ENCODE measurements at regions not wholly inside any gene's neighbourhood (a gene's known extent, or its start where the extent isn't known, plus 50 kb on each side); places are given as distances from the start of the nearest gene placed in this dataset.
"Not testable (repeated sequence)": the region's sequence is repeated elsewhere in the genome, so short reads cannot be mapped to it uniquely, and the experiment has no call there.

DNA sequence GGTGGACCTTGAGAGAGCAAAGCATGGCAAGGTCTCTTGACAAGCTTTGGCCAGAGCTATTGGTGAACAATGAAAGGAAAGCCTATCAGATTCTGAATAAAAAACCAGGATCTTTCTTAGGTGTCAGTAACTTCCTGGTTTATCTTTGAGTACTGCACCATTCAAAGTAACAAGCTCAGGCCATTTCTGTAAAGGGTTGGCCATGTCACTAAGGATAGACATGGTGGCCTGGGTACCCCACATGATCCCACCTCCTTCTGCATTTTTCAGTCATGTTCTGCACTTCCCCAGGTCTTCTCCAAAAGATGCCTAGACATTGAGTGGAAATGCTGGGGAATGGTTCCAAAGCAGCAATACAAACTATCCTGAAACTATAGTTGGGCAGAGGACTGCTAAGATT lies 242.0 kb downstream of the ARHGAP12 start:
- no peak for DNase-seq (ENCODE audit: low read depth)

DNA sequence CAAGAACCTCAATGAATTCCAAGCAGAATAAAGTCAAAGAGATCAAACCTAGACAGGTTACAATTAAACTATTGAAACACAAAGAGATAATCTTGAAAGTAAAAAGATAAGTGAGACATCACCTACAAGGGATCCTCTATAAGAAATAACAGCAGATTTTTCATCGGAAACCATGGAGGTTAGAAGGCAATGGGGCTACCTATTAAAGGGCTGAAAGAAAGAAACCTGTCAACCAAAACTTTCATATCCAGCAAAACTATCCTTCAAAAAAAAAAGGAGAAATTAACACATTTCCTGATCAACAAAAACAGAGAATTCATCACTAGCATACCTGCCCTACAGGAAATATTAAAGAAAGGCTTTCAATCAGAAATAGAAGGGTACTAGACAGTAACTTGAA lies 244.9 kb downstream of the ARHGAP12 start:
- no peak for DNase-seq (ENCODE audit: low read depth)

DNA sequence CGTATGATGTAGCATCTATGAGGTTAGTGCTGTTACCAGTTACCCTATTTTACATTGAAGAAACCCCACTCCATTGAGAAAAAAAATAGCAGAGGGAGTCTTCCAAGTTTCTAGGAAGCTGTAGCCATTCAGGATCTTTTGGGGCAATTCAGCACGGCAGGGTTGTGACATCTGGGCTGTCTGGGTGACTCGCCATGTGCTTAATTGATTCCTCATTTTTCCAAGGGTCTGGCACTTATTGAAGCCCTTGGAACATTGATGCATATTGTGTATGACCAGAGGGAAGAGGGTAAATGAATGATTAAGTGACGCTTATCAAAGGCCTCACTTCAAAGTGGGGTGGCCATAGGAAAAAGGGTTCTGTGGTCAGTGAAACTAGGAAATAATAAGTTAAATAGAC lies 248.7 kb downstream of the ARHGAP12 start:
- no peak for DNase-seq (ENCODE audit: low read depth)

DNA sequence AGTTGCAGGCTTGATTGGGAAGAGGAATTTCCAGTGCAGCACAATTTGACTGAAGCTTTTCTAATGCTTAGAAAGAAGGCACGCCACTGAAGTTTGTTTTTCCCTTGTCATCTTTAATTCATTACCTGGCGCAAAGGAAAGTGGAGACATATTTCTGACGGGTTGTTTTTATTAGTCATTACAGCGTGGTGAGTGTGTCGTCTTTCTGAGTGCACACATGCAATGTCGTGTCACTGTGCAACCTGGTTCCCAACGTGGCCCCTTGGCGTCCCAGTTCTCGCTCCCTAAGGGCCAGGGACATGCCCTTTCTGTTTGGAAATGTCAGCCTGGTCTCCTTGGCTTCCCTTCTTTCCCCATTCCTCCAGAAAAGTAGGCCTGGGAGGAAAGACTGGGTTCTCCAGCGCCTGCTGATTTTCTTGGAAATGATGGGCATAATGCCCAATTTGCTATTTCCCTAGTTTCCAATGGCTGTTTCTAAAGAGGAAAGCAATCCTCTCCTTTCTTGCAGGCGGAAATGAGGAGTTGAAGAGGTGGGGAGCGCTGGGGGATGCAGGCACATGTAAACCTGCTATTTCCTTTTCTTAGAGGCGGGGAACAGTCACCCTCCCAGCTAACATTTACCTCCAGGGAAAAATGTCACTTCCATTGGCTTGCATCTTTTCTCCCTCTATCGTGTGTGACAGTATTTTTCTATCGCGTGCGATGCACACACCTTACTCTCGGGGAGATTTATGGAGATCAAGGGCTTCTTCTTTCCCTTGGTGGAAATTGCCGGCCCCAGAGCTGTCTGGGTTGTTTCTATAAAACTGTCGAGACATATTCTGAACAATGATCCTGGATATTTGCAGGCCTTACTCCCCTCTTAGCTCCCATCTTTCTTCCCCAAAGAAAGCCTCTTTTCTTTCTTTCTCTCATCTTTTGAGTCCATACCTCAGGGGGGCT lies 249.8 kb downstream of the ARHGAP12 start:
- no peak for DNase-seq (ENCODE audit: low read depth)

DNA sequence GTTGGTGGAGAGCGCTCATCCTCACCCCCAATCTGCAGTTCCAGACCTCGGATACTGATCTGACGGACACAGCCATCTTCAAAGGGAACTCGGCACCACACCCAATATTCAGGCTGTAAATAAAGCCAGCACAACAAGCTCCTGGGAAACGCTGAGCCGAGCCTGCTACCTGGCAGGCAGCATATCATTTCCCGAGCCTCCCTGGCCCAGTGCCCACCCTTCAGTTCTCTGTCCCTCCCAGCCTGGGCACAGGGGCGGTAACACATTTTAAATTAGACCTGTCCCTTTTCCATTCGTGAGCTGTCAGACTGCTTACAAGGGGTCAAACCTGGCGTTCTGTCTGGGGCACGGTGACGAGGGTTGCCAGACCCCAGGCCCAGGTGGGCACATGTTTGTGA lies 250.5 kb downstream of the ARHGAP12 start:
- no peak for DNase-seq (ENCODE audit: low read depth)

DNA sequence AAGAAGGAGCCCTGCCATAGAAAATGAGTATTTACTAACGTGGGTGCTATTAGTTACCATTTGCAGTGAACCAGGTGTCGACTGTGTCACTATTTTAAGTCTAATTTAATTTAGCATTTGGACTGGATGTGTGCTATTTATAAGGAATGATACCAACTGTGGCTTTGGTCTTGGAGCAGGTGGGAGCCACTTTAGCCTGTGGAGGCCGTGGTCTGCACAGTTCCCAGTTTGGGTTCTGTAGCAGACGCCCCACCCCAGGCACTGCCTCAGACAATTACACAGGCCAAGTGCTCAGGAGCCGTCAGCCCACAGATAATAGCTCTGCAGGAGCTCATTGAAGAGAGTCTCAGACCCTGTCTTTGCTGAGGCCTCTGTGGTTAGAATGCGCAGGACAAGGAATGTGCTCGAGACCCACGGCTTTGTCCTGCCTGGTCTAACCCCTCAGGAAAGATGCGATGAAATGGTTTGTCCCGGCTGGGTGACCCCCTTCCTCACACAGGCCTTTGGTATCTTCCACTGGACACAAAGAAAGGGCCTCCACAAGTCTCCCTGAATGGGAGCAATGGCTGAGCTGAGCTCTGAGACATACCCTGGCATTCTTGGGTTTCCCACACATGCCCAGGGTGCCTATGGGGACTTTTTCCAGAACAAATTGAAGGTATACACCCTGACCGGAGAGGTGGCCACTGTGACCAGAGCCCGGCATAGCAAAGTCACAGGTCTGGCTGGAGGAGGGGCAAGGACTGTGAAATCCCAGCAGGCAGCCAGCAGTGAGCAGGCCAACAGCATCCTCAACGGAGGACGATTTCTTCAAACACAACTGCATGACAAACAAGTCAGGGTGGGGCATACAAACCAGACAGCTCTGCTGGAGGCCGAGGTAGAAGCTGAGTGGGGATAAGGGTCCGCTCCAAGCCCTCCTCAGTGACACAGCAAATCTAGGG lies 251.2 kb downstream of the ARHGAP12 start:
- no peak for DNase-seq (ENCODE audit: low read depth)

DNA sequence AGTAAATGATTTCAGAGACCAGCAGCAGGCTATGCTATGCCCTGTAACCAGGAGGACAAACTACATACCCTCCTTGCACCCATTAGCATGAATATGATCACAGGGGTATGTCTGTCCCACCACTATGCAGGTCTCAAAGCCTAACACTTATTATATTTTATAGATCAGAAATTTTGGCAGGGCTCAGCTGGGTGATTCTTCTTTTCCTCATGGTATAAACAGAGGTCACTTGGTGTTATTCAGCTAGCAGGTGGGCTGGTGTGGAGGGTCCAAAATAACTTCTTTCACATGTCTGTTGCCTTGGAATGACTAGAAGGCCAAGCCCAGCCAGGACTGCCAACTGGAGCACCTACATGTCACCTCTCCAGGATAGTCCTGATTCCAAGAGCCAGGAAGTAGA lies 252.9 kb downstream of the ARHGAP12 start:
- DNase-seq (ENCODE audit: low read depth), result no peak

DNA sequence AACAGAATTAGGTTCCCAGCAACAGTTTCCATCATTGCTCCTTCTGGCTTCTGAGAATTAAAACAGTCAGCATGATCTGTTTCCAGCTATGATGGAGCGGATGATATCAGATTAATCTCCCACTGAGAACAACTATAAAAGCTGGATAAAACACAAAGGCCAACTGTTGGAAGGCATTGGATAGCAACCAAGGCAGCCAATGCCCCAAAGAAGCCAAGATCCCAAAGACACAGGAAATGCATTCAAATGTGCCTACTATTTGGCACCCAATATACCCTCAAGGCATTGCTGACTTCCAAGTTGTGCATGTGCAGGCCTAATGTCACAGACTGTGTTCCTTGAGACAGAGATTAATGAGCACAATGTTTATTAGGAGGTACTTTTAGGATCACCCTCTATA lies 259.3 kb downstream of the ARHGAP12 start:
- DNase-seq (ENCODE audit: low read depth), result no peak

DNA sequence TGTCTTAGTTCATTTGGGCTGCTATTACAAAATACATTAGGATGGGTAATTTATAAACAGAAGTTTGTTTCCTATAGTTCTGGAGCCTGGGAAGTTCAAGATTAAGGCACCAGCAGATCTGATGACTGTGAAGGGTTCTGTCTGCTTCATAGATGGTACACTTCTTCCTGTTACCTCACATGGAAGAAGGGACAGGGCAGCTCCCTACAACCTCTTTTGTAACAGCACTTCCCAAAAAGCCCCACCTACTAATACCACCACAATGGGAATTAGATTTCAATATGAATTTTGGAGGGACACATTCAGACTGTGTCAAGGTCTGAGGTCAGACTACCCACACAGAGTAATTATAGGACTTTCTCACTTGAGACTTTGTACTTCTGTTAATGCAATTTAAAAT lies 260.3 kb downstream of the ARHGAP12 start:
- no peak for DNase-seq (ENCODE audit: low read depth)

DNA sequence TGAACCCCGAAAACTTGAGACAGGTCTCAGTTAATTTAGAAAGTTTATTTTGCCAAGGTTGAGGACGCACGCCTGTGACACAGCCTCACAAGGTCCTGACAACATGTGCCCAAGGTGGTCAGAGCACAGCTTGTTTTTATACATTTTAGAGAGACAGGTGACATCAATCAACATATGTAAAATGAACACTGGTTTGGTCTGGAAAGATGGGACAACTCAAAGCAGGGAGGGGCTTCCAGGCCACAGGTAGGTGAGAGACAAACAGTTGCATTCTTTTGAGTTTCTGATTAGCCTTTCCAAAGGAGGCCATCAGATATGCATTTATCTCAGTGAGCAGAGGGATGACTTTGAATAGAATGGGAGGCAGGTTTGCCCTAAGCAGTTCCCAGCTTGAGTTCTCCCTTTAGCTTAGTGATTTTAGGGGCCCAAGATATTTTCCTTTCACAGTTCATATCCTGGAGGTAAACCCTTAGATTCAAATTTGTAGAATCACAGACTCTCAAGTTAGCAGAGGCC lies 262.8 kb downstream of the ARHGAP12 start:
- DNase-seq (ENCODE audit: low read depth), result not testable (repeated sequence)

DNA sequence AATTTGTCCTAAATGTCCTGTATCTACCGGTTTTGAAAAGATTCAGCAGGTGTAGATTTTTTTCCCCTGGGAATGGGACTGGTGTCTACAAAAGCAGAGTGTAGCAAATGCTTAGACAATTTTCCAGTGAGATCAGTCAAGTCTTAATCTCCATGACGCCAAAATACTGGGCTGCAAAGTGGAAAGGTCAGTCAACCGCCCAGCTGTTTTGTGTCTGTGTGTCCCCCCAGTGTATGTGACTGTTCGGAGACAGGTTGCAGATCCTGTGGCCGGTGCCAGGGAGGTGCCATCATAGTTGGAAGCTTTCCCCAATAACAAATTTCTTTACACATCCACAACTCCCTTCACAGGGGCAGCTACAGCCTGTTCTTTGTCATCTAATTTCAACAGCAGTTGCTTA lies 263.8 kb downstream of the ARHGAP12 start:
- no peak for DNase-seq (ENCODE audit: low read depth)

DNA sequence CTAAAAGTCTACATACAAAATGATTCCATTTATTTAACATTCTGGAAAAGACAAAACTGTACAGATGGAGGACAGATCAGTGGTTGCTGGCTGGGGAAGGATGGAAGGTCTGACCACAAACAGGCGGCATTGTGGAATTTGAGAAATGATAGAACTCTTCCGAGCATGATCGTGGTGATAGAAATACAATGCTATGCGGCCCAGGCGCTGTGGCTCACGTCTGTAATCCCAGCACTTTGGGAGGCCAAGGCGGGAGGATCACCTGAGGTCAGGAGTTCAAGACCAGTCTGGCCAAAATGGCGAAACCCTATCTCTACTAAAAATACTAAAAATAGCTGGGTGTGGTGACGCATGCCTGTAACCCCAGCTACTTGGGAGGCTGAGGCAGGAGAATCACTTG lies 264.6 kb downstream of the ARHGAP12 start:
- DNase-seq (ENCODE audit: low read depth), result not testable (repeated sequence)

DNA sequence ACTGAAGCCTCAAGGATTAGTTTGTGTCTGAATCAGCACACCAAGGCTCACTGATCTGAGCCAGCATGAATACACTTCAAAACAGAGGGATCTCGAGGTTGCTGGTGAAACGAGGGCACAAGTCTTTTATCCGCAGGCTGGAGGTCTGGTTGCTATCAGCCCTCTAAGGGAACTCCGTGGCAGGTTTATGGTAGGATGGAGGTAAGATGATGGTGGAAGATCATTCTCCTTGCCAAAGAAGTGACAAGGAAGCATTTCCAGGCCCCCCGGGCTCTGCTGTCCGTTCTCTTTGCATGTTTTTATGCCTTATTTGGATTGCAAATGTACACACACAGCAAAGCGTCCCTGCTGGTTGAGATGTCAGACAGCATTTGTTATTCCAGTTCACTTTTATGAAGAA lies 268.3 kb downstream of the ARHGAP12 start:
- no peak for DNase-seq (ENCODE audit: low read depth)

DNA sequence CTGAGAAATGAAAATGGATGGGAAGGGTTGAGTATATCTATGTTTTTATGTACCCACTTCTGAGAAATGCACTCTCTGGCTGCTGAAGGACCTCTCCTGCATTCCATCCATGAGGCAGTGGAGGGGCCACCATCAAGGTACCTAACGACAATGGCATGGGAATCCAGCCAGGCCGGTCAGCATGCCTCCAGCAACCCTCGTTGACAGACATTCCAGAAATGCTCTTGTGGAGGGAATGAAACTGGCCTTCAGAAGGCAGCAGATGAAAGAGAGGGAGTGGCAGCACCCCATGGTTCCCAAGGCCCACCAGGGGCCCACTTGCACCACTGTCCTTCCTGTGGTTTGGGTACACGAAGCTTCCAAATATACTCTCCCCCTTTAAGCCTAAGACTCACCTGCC lies 269.0 kb downstream of the ARHGAP12 start:
- no peak for DNase-seq (ENCODE audit: low read depth)

DNA sequence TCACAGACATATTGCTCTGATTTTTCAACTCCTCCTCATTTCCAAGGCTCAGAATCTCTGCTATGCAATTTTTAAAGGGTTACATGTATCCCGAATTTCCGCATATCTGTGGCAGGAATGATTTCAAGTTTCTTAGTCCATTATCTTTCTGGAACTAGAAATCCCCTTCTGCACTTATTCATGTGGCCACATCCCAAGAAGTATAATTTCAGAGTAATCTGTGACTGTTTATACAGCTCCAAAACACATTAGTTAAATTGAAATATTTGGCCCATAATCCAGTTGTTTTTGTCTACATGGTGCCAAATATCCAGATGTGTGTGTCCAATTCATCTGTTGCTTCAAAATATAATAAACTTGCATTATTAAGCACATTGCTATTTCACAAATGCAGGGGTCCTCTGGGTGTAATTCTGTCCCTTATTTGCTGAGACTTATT lies 271.2 kb downstream of the ARHGAP12 start:
- DNase-seq (ENCODE audit: low read depth), result no peak

DNA sequence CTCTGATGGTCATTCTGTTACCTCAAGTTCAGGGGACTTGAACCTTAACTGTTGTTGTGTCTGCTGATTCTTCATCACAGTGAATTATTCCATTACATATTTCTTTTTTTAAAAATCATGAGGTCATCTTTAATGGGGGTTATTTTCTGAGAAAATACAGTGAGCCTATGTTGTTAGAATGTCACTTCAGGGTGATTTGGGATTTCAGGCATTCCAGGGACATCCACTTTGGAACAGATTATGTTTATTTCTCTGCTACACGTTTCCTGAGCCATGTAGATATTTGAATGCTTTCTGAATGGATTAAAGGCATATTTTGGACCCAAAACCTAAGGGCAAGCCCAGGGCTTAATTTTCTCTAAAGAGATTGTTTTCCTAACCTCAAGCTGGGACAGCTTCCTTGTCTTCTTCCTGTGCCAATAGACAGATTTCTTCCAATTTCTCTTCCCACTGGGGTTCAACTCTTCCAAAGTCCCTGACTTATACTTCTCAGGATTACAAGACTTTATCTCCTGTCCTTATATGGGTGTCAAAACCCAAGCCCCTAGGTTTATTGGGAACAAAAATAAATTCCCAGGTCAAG lies 271.7 kb downstream of the ARHGAP12 start:
- no peak for DNase-seq (ENCODE audit: low read depth)

DNA sequence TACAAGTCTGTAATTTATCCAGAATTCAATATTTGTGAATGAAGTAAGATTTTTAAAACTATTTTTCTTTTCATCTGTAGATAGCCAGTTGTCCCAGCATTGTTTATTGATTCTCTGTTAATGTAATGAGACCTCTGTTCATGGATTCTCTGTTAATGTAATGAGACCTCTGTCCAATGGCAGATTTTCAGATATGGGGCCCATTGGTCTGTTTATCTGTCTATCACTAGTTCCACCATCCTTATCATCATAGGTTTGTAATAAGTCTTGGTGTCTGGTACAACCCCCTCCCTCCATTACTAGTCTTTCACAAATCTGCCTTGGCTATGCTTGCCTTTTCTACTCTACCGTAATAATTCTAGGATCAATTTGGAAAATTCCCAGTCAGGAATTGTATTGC lies 276.6 kb downstream of the ARHGAP12 start:
- DNase-seq (ENCODE audit: low read depth), result no peak

DNA sequence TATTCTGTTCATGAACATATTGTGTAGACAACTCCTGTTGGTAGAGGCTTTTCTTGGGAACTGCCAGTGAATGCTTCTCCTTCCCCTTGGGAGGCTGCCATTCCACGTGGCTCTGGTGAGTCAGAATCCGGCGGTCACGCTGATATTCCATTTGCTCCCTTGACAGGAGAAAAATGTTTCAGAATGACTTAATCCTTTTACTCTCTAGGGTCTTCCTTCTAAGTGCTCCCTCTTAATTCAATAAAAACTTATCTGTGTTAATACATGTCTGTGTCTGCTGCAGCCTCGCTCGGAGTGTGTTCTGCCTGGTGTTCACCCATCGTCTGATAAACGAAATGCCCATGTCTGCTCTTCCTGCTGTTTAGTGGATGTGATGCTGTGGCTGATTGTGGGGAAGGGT lies 278.6 kb downstream of the ARHGAP12 start:
- no peak for DNase-seq (ENCODE audit: low read depth)

DNA sequence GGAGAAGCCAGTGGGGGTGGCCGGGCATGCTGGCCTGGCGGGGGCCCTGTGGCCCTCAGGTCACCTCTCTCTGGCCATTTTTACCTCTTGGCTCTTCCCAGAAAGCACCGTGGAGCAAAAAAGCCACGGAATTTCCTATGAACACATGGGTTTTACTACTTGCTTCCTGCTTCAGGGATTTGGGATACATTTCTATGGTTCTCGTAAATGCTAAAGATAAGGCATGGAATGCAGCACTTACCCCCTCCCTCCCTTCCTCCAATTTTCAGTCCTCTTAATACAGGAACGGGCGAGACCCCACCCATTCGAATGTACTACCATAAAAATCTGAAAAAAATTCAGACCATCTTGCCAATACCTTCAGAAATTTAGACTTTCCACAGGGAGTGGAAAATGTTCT lies 279.7 kb downstream of the ARHGAP12 start:
- no peak for DNase-seq (ENCODE audit: low read depth)

DNA sequence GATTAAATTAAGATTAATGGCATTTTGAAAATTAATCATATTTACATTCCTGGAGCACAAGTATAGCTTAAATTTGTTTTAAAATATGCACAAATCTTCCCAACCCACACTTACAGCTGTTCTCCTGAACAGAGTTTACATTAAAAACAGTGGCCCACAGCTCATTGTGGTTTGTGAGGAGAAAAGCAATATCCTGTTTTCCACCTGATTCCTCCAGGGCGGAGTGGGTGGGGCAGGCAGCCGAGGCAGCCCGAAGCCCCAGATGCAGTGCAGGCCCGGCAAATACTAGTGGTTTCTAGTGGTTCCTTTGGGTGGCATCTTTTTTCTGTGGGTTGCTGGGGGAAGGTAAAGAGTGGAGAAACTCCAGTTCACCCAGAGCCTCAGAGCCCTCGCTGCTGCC lies 280.8 kb downstream of the ARHGAP12 start:
- DNase-seq (ENCODE audit: low read depth), result no peak

DNA sequence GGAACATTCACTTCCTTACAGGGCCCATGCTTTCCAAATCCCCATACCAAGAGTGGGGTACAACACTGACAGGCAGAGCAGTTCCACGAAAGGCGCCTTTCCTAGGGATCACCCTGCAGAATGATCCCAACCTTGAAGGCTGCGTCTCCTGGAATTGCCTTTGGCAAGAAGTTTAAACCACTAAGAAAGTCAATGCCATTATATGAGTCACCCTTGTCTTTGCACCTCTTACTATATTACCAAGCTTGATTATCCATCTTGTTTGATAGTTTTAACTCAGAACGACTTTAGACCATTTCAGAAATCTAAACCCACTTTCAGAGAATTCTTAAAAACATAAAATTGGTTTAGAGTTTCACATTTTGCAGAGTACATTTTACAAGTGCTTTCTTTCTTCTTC lies 282.1 kb downstream of the ARHGAP12 start:
- no peak for DNase-seq (ENCODE audit: low read depth)

DNA sequence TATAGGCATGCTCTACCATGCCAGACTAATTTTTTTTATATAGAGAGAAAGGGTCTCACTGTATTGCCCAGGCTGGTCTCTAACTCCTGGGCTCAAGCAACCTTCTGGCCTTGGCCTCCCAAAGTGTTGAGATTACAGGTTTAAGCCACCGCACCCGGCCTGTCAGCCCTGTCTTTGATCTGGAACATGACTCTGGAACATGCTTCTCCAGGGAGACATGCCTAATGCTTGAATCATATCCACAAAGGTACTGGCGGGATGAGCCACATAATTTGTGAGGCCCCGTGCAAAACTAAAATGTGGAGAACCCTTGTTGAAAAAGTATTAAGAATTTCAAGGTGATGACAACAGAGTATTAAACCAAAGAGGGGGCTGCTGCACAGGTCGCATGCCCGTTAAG lies 282.8 kb downstream of the ARHGAP12 start:
- no peak for DNase-seq (ENCODE audit: low read depth)

All from stimulated activated CD8-positive, alpha-beta memory T cell treated with anti-CD3 and anti-CD28 coated beads, Interleukin-12 subunit alpha, Interleukin-12 subunit beta, amount 100 ng/mL, for 1 hour (primary cell).